Fibroblast of lung (primary cell): ENCODE measurements at regions not wholly inside any gene's neighbourhood (a gene's known extent, or its start where the extent isn't known, plus 50 kb on each side); places are given as distances from the start of the nearest gene placed in this dataset.

Experiments
- CTCF ChIP-seq, 2 donors: IDR thresholded peaks in 1 of 2; conservative IDR thresholded peaks in 1 of 2; 1 replicate in 1 of 2; 2 replicates in 1 of 2; pipeline ENCODE4 v1.5.1; 2011 to 2012; ENCODE audit warnings: low read length in 2 of 2, control low read depth in 1 of 2, inconsistent platforms in 1 of 2, low read depth in 1 of 2, mild to moderate bottlenecking in 1 of 2
- EZH2 ChIP-seq: IDR thresholded peaks from 2 replicates; pipeline ENCODE4 v1.5.1; 2012; ENCODE audit warnings: low read length, control low read depth, mild to moderate bottlenecking; ENCODE audit errors: missing control alignments

GRCh38 chr5:86557920-86558319 lies 59.8 kb upstream of the COX7C start:
- no peak for TF ChIP-seq EZH2
- TF ChIP-seq CTCF (conservative IDR thresholded peaks at IDR 0.05 in 1 of 2, IDR thresholded peaks at IDR 0.05 in 1 of 2; ENCODE audit: low read depth in 1 of 2, low read length in 2 of 2): no peak
